ENCODE measurements at regions not wholly inside any gene's neighbourhood (a gene's known extent, or its start where the extent isn't known, plus 50 kb on each side); places are given as distances from the start of the nearest gene placed in this dataset.

DNA sequence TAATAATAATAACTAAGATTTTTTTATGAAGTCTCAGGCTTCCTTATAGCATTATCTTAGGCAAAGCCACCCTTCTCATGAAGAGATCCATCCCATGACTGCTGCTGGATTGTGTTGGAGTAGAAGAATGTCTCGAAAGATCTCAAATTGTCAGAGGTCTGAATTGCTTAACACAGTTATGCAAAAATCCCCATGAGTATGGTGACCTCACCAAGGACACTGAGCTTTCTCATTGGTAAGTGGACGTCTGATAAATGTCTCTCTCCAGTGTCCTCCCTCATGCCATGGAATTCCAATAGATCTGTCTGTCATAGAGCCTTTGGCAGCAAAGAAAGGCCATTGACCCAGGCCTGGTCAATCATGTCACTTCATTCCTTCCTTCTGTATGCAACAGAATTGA lies 264.5 kb downstream of the CDH11 start:
- Histone ChIP-seq H3K9ac (ENCODE audit: low read length) (no peak overlapping the region), H3K27ac (ENCODE audit: low read length) (no peak overlapping the region), H3K4me2 (ENCODE audit: low read length) (no peak overlapping the region), H3F3A (ENCODE audit: insufficient read depth, low read length, poor library complexity, severe bottlenecking) (no peaks in the 10 kb centered on the region), H3K9me2 (ENCODE audit: insufficient read depth, low read length) (no peaks in the 10 kb centered on the region), H3K36me3 (ENCODE audit: insufficient read depth, low read length) (no peaks in the 10 kb centered on the region), H3K9me3 (ENCODE audit: low read length) (no peaks in the 10 kb centered on the region), H3K4me3 (ENCODE audit: low read length) (no peak overlapping the region), H3K79me2 (replicated peaks; ENCODE audit: insufficient read depth, low read length) (no peaks in the 10 kb centered on the region), H2AFZ (ENCODE audit: low read depth, low read length) (no peak overlapping the region), H4K20me1 (ENCODE audit: insufficient read depth) (no peaks in the 10 kb centered on the region), H3K27me3 (ENCODE audit: insufficient read depth, low read depth, low read length) (no peaks in the 10 kb centered on the region)
- TF ChIP-seq EZH2 (IDR thresholded peaks at IDR 0.05; ENCODE audit: borderline replicate concordance, insufficient read depth, low read length, poor library complexity, severe bottlenecking) (no peak), TAF1 (IDR thresholded peaks at IDR 0.05; ENCODE audit: low read depth) (no peak), POLR2AphosphoS5 (IDR thresholded peaks at IDR 0.05) (no peak), RAD21 (conservative IDR thresholded peaks at IDR 0.05) (no peak), MXI1 (conservative IDR thresholded peaks at IDR 0.05; ENCODE audit: poor library complexity, severe bottlenecking) (no peak), SMC3 (conservative IDR thresholded peaks at IDR 0.05; ENCODE audit: poor library complexity) (no peak), EP300 (conservative IDR thresholded peaks at IDR 0.05; ENCODE audit: poor library complexity, severe bottlenecking) (no peak)
- TF ChIP-seq, protein P1, sequence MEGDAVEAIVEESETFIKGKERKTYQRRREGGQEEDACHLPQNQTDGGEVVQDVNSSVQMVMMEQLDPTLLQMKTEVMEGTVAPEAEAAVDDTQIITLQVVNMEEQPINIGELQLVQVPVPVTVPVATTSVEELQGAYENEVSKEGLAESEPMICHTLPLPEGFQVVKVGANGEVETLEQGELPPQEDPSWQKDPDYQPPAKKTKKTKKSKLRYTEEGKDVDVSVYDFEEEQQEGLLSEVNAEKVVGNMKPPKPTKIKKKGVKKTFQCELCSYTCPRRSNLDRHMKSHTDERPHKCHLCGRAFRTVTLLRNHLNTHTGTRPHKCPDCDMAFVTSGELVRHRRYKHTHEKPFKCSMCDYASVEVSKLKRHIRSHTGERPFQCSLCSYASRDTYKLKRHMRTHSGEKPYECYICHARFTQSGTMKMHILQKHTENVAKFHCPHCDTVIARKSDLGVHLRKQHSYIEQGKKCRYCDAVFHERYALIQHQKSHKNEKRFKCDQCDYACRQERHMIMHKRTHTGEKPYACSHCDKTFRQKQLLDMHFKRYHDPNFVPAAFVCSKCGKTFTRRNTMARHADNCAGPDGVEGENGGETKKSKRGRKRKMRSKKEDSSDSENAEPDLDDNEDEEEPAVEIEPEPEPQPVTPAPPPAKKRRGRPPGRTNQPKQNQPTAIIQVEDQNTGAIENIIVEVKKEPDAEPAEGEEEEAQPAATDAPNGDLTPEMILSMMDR (IDR thresholded peaks at IDR 0.05; ENCODE audit: poor library complexity, severe bottlenecking), result no peak
- TF ChIP-seq, protein P2, sequence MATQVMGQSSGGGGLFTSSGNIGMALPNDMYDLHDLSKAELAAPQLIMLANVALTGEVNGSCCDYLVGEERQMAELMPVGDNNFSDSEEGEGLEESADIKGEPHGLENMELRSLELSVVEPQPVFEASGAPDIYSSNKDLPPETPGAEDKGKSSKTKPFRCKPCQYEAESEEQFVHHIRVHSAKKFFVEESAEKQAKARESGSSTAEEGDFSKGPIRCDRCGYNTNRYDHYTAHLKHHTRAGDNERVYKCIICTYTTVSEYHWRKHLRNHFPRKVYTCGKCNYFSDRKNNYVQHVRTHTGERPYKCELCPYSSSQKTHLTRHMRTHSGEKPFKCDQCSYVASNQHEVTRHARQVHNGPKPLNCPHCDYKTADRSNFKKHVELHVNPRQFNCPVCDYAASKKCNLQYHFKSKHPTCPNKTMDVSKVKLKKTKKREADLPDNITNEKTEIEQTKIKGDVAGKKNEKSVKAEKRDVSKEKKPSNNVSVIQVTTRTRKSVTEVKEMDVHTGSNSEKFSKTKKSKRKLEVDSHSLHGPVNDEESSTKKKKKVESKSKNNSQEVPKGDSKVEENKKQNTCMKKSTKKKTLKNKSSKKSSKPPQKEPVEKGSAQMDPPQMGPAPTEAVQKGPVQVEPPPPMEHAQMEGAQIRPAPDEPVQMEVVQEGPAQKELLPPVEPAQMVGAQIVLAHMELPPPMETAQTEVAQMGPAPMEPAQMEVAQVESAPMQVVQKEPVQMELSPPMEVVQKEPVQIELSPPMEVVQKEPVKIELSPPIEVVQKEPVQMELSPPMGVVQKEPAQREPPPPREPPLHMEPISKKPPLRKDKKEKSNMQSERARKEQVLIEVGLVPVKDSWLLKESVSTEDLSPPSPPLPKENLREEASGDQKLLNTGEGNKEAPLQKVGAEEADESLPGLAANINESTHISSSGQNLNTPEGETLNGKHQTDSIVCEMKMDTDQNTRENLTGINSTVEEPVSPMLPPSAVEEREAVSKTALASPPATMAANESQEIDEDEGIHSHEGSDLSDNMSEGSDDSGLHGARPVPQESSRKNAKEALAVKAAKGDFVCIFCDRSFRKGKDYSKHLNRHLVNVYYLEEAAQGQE (IDR thresholded peaks at IDR 0.05; ENCODE audit: borderline replicate concordance), result no peak

DNA sequence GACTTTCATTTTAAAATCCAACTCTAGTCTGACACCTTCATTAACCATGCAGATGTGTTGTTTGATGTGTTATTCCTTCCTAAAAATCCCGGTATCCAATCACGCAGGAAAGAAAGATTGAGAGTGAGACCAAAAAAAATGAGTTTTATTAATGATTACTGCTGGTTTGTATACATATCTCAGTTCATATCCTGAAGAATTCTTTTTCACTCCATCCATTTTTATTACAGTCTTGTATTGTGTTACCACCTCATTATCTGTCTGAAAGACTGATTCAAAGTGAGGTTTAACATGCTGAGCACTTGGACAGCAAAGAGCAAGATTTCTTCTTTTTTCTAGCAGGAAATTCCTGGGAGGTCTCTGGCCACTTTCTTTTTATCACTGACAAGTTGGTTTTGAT lies 268.3 kb downstream of the CDH11 start:
- Histone ChIP-seq H3K9me3 (ENCODE audit: low read length) (no peaks in the 10 kb centered on the region), H4K20me1 (ENCODE audit: insufficient read depth) (no peaks in the 10 kb centered on the region), H3K9ac (ENCODE audit: low read length) (no peak overlapping the region), H3K36me3 (ENCODE audit: insufficient read depth, low read length) (no peaks in the 10 kb centered on the region), H3K27me3 (ENCODE audit: insufficient read depth, low read depth, low read length) (no peaks in the 10 kb centered on the region), H3K27ac (ENCODE audit: low read length) (no peak overlapping the region), H3K79me2 (replicated peaks; ENCODE audit: insufficient read depth, low read length) (no peaks in the 10 kb centered on the region), H3K4me2 (ENCODE audit: low read length) (no peak overlapping the region), H3F3A (ENCODE audit: insufficient read depth, low read length, poor library complexity, severe bottlenecking) (no peaks in the 10 kb centered on the region), H3K9me2 (ENCODE audit: insufficient read depth, low read length) (no peaks in the 10 kb centered on the region), H3K4me3 (ENCODE audit: low read length) (no peak overlapping the region), H2AFZ (ENCODE audit: low read depth, low read length) (no peak overlapping the region)
- TF ChIP-seq EZH2 (IDR thresholded peaks at IDR 0.05; ENCODE audit: borderline replicate concordance, insufficient read depth, low read length, poor library complexity, severe bottlenecking), result no peak
- TF ChIP-seq, protein P2 (IDR thresholded peaks at IDR 0.05; ENCODE audit: borderline replicate concordance), result no peak
- no peak for TF ChIP-seq RAD21 (conservative IDR thresholded peaks at IDR 0.05)
- TF ChIP-seq SMC3 (conservative IDR thresholded peaks at IDR 0.05; ENCODE audit: poor library complexity), result no peak
- TF ChIP-seq, protein P1 (IDR thresholded peaks at IDR 0.05; ENCODE audit: poor library complexity, severe bottlenecking), result no peak
- TF ChIP-seq MXI1 (conservative IDR thresholded peaks at IDR 0.05; ENCODE audit: poor library complexity, severe bottlenecking), result no peak
- no peak for TF ChIP-seq TAF1 (IDR thresholded peaks at IDR 0.05; ENCODE audit: low read depth)
- TF ChIP-seq POLR2AphosphoS5 (IDR thresholded peaks at IDR 0.05), result no peak
- TF ChIP-seq EP300 (conservative IDR thresholded peaks at IDR 0.05; ENCODE audit: poor library complexity, severe bottlenecking), result no peak
